CD4-positive, alpha-beta memory T cell (primary cell): ENCODE measurements at regions not wholly inside any gene's neighbourhood (a gene's known extent, or its start where the extent isn't known, plus 50 kb on each side); places are given as distances from the start of the nearest gene placed in this dataset.
"Not testable (repeated sequence)": the region's sequence is repeated elsewhere in the genome, so short reads cannot be mapped to it uniquely, and the experiment has no call there.

Source experiments
- CTCF ChIA-PET: fragments of 350-600 bp; sonication (Branson Sonifier 250); formaldehyde crosslinking; loops from one replicate; lab custom pipeline; 2021; ENCODE audit warnings: inconsistent platforms; ENCODE audit not compliant: partially characterized antibody; lab: Charles Lee
- POLR2A ChIA-PET: fragments of 350-600 bp; sonication (Branson Sonifier 250); formaldehyde crosslinking; loops from one replicate; lab custom pipeline; 2021; ENCODE audit not compliant: partially characterized antibody; lab: Charles Lee
- DNase-seq, 5 donors: peaks; one replicate each; pipeline versions ENCODE4 v3.0.0 to v3.0.0-alpha.2; 2020 to 2022; ENCODE audit warnings: mixed read lengths in 1 of 5
- H3K27ac ChIP-seq: one replicate; pipeline ENCODE4 v1.7.0; 2013; ENCODE audit warnings: low read depth, low read length
- H3K27me3 ChIP-seq: 2 replicates; pipeline ENCODE4 v1.7.0; 2013; ENCODE audit warnings: mild to moderate bottlenecking, low read length, moderate library complexity; ENCODE audit not compliant: insufficient read depth
- H3K36me3 ChIP-seq: 2 replicates; pipeline ENCODE4 v1.7.0; 2013; ENCODE audit warnings: mild to moderate bottlenecking, low read length, moderate library complexity; ENCODE audit not compliant: insufficient read depth
- H3K4me1 ChIP-seq: 2 replicates; pipeline ENCODE4 v1.7.0; 2013; ENCODE audit warnings: mild to moderate bottlenecking, low read length, moderate library complexity; ENCODE audit not compliant: insufficient read depth
- H3K4me3 ChIP-seq, 2 donors: one replicate each; pipeline ENCODE4 v1.7.0; 2013; ENCODE audit warnings: low read length in 2 of 2, mild to moderate bottlenecking in 1 of 2
- H3K9me3 ChIP-seq, 2 donors: one replicate each; pipeline ENCODE4 v1.7.0; 2013; ENCODE audit warnings: low read length in 2 of 2, control low read depth in 1 of 2; ENCODE audit not compliant: control insufficient read depth in 1 of 2
- H3K27ac Mint-ChIP-seq, 7 donors: one replicate each; pipeline ENCODE4 v1.8.0; 2020 to 2021; ENCODE audit warnings: mixed read lengths in 7 of 7, mild to moderate bottlenecking in 6 of 7, inconsistent platforms in 3 of 7, moderate library complexity in 3 of 7
- H3K27me3 Mint-ChIP-seq, 2 donors: one replicate each; pipeline ENCODE4 v1.8.0; 2020 to 2021; ENCODE audit warnings: mixed read lengths in 2 of 2
- H3K36me3 Mint-ChIP-seq, 2 donors: one replicate each; pipeline ENCODE4 v1.8.0; 2020 to 2021; ENCODE audit warnings: mixed read lengths in 2 of 2, inconsistent platforms in 1 of 2, mild to moderate bottlenecking in 1 of 2
- H3K4me1 Mint-ChIP-seq, 4 donors: one replicate each; pipeline ENCODE4 v1.8.0; 2020 to 2021; ENCODE audit warnings: mixed read lengths in 4 of 4, mild to moderate bottlenecking in 1 of 4
- H3K4me3 Mint-ChIP-seq, 8 donors: one replicate each; pipeline ENCODE4 v1.8.0; 2020 to 2021; ENCODE audit warnings: mixed read lengths in 8 of 8, mild to moderate bottlenecking in 7 of 8, moderate library complexity in 6 of 8, inconsistent platforms in 3 of 8
- H3K9me3 Mint-ChIP-seq, 8 donors: one replicate each; pipeline ENCODE4 v1.8.0; 2020 to 2021; ENCODE audit warnings: mixed read lengths in 8 of 8, mild to moderate bottlenecking in 5 of 8, inconsistent platforms in 3 of 8, moderate library complexity in 1 of 8
- intact Hi-C: fragments of 100-400 bp; cut with micrococcal nuclease; formaldehyde crosslinking; loops from one replicate; pipeline ENCODE4 v1.15.1; 2023

DNA sequence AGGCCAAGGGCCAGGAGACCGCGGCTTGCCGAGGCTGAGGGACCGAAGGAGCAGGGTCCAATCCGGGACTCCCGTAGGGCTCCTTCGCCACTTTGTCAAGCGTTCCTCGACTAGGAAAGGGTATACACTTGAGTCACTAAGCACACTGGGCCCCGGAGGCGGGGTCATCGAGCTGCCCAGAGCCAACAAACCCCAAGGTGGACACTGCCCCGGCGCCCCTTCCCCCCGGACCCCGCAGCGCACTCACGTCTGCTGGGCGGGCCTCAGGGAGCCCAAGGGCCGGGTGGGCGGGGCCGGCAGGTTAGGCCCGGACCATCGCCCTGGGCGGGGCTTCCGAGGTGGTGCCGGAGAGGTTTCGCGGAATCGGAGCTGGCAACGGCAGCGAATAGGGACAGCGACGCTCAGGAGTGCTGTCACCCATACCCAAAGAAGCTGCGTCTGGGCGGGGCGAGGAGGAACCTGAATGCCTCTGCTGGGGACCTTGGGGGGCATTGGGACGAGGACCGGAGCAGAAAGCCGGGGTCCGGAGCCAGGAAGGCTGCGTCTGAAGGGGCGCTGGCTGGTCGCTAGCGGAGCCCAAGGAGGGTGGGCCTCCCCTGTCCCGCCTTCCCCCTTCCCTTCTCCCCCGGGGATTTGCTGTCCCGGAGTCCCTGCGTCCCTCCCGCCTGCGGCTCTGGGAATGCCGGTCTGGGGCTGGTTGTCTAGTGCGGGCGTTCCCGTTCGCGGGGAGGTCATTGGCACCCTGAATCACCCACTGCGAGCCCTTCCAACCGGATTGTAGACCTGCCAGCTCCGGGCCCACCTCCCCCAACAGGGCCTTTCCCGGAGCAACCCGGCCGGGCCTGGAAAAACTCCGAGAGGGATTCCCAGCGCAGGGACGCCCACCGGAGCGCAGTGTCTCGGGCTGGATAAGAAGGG is 118.2 kb upstream of the SMURF2 start:
- no peaks in the 10 kb centered on the region for H3K27me3 ChIP-seq
- H3K36me3 ChIP-seq, result no peaks in the 10 kb centered on the region
- no peaks in the 10 kb centered on the region for H3K9me3 ChIP-seq
- Mint-ChIP-seq H3K27me3 (no peaks in the 10 kb centered on the region), H3K27ac (peak overlapping the region; percentile 57 to 90 (median 71)), H3K36me3 (peaks cover 0 to 20% of the 10 kb centered on the region in 2 donors), H3K9me3 (peaks cover 0 to 2% (median 0%) of the 10 kb centered on the region in 8 donors), H3K4me1 (peaks cover 10 to 34% (median 18%) of the 10 kb centered on the region in 4 donors), H3K4me3 (peak overlapping the region; percentile 81 to 88 (median 84))
- H3K27ac ChIP-seq, result peak overlapping the region; percentile 55
- peak; percentile 75 to 89 (median 78) for DNase-seq
- CTCF ChIA-PET, result interaction anchor here (1.3 kb wide), 1 partner anchor 57 kb away, joined by 3 read pairs; no protein-coding TSS in a partner anchor
- peaks cover 23% of the 10 kb centered on the region for H3K4me1 ChIP-seq
- POLR2A ChIA-PET, result interaction anchor here (0.6 to 1.9 kb wide), 5 partner anchors 17 to 635 kb away, joined by 3 to 6 read pairs (median 4); partner anchors contain the start of gene SMURF2
- intact Hi-C loops, result loop anchor here (5.0 kb wide), 1 partner anchor 57 kb away; no protein-coding TSS in a partner anchor
- peak overlapping the region; percentile 6 to 67 for H3K4me3 ChIP-seq

DNA sequence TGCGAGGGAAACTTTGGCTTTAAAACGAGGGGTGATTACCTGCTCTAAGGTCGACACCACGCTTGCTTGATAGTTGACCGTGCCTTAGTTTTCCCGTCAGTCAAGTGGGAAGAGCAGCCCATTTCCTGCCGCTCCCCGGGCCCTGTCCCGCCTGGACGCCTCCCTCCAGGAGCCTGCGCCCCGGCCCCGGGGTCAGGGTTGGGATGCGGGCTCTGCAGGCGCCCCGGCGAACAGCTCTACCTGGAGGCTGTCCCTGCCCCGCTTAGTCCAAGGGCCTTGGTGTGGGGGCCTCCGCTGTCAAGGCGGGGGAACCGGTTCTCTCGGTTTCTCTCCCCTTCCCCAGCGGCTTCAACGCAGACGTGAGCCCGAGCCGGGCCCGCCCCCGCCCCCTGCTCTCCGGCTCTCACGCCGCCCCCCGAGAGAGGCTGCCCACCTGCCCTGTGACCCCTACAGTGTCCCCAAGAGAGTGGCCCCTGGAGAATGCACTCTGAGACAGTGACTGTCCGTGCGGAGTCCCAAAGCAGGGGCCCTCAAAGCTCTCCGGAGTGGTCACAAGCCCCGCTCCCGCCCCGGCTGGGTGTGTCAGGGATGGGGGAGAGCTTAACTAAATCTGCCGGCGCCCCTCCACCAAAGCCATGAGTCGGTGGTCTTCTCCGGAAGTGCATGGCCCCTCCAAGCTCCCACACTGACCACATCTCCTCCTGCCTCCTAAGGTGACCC is 117.4 kb upstream of the SMURF2 start:
- H3K4me1 ChIP-seq, result peaks cover 23% of the 10 kb centered on the region
- no peaks in the 10 kb centered on the region for H3K36me3 ChIP-seq
- H3K4me1 Mint-ChIP-seq, result peaks cover 10 to 38% (median 19%) of the 10 kb centered on the region in 4 donors
- H3K36me3 Mint-ChIP-seq, result peaks cover 0 to 14% of the 10 kb centered on the region in 2 donors
- H3K9me3 ChIP-seq, result no peaks in the 10 kb centered on the region
- ChIA-PET POLR2A (interaction anchor here (0.8 to 1.8 kb wide), 3 partner anchors 16 to 634 kb away, joined by 3 to 4 read pairs (median 4); partner anchors contain the start of gene SMURF2), CTCF (interaction anchor here (1.3 kb wide), 1 partner anchor 58 kb away, joined by 3 read pairs; no protein-coding TSS in a partner anchor)
- no peak for DNase-seq
- intact Hi-C loops, result loop anchor here (5.0 to 10.0 kb wide), 2 partner anchors 58 to 155 kb away; no protein-coding TSS in a partner anchor
- peak overlapping the region; percentile 35 for H3K27ac ChIP-seq
- H3K27me3 ChIP-seq, result no peaks in the 10 kb centered on the region
- peak overlapping the region in 1 of 2 donors; percentile 67 for H3K4me3 ChIP-seq
- peak overlapping the region in 1 of 7 donors; percentile 71 for H3K27ac Mint-ChIP-seq
- no peaks in the 10 kb centered on the region for H3K27me3 Mint-ChIP-seq
- H3K9me3 Mint-ChIP-seq, result peaks cover 0 to 2% (median 0%) of the 10 kb centered on the region in 8 donors
- H3K4me3 Mint-ChIP-seq, result peak overlapping the region; percentile 61 to 88 (median 76)

DNA sequence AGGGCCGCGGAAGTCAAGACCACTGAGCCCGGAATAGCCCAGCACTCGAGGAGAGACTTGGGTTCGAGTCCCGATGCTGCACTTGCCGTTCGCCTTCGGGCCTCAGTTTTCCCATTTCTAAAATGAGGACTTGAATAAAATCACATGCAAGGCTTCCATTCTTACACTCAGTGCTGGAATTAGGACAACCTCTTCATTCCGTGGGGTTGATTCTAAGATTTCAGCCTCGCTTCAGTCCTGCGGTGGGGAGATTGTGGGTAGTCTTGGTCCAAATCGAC is 116.9 kb upstream of the SMURF2 start:
- H3K9me3 Mint-ChIP-seq, H3K27ac Mint-ChIP-seq, H3K27ac ChIP-seq, CTCF ChIA-PET, H3K36me3 Mint-ChIP-seq, H3K4me3 ChIP-seq, H3K9me3 ChIP-seq, H3K27me3 ChIP-seq, DNase-seq, H3K27me3 Mint-ChIP-seq, H3K36me3 ChIP-seq, POLR2A ChIA-PET: not testable (repeated sequence)
- intact Hi-C loops, result loop anchor here (10.0 kb wide), 1 partner anchor 156 kb away; no protein-coding TSS in a partner anchor
- H3K4me3 Mint-ChIP-seq, result peak overlapping the region; percentile 46 to 69 (median 63)
- peaks cover 10 to 38% (median 19%) of the 10 kb centered on the region in 4 donors for H3K4me1 Mint-ChIP-seq
- H3K4me1 ChIP-seq, result peaks cover 23% of the 10 kb centered on the region

DNA sequence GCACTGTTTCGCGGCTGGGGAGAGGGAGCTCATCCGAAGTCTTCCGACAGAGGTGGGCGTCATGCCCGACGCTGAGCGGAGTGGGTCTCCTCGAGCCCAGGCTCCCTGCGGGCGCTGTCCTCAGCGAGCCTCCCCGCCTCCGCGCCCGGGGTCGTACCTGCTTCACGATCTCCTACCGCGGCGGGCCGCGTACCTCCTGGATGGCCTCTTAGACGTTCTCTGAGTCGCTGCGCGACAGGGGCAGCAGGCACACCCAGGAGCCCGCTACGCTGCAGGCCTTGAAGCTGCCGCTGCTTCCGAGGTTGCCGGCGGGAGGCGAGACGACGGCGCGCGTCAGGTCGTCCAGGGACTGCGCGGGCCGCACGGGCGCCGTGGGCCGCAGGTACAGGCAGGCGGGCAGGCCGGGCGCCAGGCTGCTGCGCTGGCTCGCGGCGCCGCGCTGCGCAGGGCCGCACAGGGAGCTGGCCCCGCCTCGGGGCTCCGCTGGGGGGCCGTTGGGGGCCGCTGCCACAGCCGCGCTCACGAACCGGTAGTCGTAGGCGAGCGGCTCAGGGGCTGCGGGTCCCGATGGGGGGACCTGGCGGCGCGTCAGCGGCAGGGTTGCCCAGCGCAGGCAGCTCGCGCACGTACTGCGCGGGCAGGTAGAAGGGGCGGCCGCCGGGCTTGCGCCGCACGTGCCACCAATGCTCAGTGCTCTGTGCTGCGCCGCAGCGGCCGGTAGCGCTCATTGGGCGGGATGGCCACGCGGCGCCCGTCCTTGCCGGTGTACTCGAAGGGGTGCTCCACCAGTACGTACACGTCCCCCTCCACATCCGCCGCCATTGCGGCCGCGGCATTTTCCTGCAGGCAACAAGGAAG is 116.4 kb upstream of the SMURF2 start:
- ChIA-PET POLR2A (interaction anchor here (0.6 to 1.8 kb wide), 2 partner anchors 9 to 59 kb away, joined by 3 to 4 read pairs; no protein-coding TSS in a partner anchor), CTCF (interaction anchor here (0.6 to 1.6 kb wide), 6 partner anchors 9 to 887 kb away, joined by 3 to 4 read pairs (median 4); partner anchors contain the start of gene LRRC37A3)

DNA sequence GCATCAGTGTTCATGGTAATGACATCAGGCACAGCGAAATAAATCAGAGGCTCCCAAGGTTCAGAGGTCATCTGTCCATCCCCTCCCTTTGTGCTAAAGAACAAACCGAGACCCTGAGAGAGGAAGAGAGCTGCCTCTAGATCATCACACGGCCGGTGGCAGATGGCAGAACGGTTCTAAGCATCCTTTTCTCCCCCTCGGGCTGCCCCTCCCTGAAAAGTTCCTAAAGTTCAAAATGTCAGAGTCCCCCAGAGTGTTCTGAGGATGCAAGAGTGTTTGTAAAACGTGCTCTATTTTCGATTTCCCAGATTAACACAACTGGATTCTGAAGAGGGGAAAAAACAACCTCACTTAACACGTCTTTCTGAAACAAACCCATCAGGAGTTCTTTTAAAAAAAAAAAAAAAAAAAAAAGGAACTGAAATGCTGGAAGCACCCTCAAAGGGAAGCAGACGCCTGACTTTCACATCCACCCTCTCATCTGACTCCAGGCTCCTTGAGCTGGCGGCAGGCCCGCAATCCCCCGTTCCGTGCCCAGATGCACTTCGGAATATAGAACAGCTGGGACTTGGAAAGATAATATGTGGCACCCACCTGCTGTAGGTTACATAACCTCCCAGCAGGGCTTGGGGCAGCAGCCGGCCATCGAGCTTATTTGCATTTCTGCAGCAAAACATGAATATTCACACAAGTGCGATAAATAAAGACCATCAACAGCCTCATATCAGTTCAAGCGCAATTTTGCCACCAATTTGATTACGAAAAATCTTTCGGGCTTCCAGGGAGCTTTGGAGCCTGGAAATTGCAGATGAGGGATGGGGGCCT is 115.5 kb upstream of the SMURF2 start:
- peaks cover 23% of the 10 kb centered on the region for H3K4me1 ChIP-seq
- H3K4me3 ChIP-seq, result no peak overlapping the region
- H3K36me3 ChIP-seq, result no peaks in the 10 kb centered on the region
- no peaks in the 10 kb centered on the region for H3K27me3 ChIP-seq
- H3K27ac ChIP-seq, result no peak overlapping the region
- peak overlapping the region in 3 of 7 donors; percentile 23 to 75 (median 24) for H3K27ac Mint-ChIP-seq
- ChIA-PET POLR2A (interaction anchor here (0.6 to 1.8 kb wide), 2 partner anchors 10 to 60 kb away, joined by 3 to 4 read pairs; no protein-coding TSS in a partner anchor), CTCF (interaction anchor here (0.6 to 1.6 kb wide), 10 partner anchors 9 to 888 kb away, joined by 3 to 4 read pairs (median 3); partner anchors contain the start of gene LRRC37A3)
- intact Hi-C loops, result loop anchor here (2.0 to 10.0 kb wide), 2 partner anchors 157 to 183 kb away; no protein-coding TSS in a partner anchor
- peaks cover 0 to 2% (median 0%) of the 10 kb centered on the region in 8 donors for H3K9me3 Mint-ChIP-seq
- H3K4me1 Mint-ChIP-seq, result peaks cover 10 to 38% (median 21%) of the 10 kb centered on the region in 4 donors
- peak overlapping the region; percentile 53 to 77 (median 70) for H3K4me3 Mint-ChIP-seq
- H3K9me3 ChIP-seq, result no peaks in the 10 kb centered on the region
- no peak for DNase-seq
- H3K36me3 Mint-ChIP-seq, result peaks cover 0 to 4% of the 10 kb centered on the region in 2 donors
- H3K27me3 Mint-ChIP-seq, result no peaks in the 10 kb centered on the region

More for the DNA sequence above, 116.4 kb upstream of the SMURF2 start:
- Mint-ChIP-seq H3K27ac (peak overlapping the region in 1 of 7 donors; percentile 23), H3K36me3 (peaks cover 0 to 8% of the 10 kb centered on the region in 2 donors), H3K9me3 (peaks cover 0 to 2% (median 0%) of the 10 kb centered on the region in 8 donors), H3K4me3 (peak overlapping the region; percentile 46 to 74 (median 67)), H3K27me3 (no peaks in the 10 kb centered on the region), H3K4me1 (peaks cover 10 to 38% (median 19%) of the 10 kb centered on the region in 4 donors)
- Histone ChIP-seq H3K27me3 (no peaks in the 10 kb centered on the region), H3K4me3 (no peak overlapping the region), H3K9me3 (no peaks in the 10 kb centered on the region), H3K27ac (no peak overlapping the region), H3K36me3 (no peaks in the 10 kb centered on the region), H3K4me1 (peaks cover 23% of the 10 kb centered on the region)
- intact Hi-C loops, result loop anchor here (10.0 kb wide), 1 partner anchor 156 kb away; no protein-coding TSS in a partner anchor
- peak in 2 of 5 donors; percentile 24 for DNase-seq
